HG03442 (cell line): ENCODE measurements at regions not wholly inside any gene's neighbourhood (a gene's known extent, or its start where the extent isn't known, plus 50 kb on each side); places are given as distances from the start of the nearest gene placed in this dataset.
"Not testable (repeated sequence)": the region's sequence is repeated elsewhere in the genome, so short reads cannot be mapped to it uniquely, and the experiment has no call there.

Experiments used
- ATAC-seq: cut with Tn5 transposase; IDR thresholded peaks from one replicate; pipeline ENCODE4 v1.9.1; 2021; ENCODE audit warnings: mild to moderate bottlenecking, moderate library complexity; ENCODE audit not compliant: unreplicated experiment

GRCh38 chr1:144031550-144031949 lies 59.8 kb upstream of the FAM72C start:
- not testable (repeated sequence) for ATAC-seq

- ATAC-seq = peak; percentile 91
Measured at GRCh38 chr1:144026022-144026421, 54.2 kb upstream of the FAM72C start.

DNA sequence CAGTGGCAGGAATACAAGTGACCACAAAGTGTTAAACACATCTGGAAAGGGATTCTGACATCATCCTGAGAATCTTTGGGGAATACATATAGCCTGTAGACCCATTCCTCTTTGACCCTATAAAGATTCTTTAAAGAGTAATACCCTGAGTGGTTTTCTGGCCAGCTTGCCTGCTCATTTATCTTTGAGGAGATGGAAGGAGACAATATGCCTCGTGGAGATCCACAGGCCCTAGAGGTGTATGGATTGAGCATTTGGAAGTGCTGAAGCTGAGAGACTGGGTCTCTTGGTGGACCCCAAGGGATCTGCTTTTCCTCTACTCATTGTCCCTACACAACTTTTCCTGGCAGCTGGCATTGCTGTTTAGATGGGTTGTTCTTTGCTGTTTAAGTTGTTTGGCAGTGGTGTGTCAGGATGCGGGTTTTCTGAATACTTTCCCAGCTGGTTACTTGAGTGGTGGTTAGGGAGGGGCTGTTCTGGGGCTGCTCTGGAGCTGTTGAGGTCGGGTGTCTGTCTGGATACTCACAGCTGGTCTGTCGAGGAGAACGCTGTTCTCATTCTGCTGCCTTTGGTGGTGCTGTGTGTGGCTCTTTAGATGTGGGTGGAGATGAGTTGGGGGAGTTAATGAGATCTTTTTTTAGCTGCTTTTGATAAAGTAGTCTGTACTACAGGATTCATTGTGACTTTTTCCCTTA lies 50.1 kb upstream of the FAM72C start:
- ATAC-seq = not testable (repeated sequence)
